Hepatocyte (in vitro differentiated cells): ENCODE measurements at regions not wholly inside any gene's neighbourhood (a gene's known extent, or its start where the extent isn't known, plus 50 kb on each side); places are given as distances from the start of the nearest gene placed in this dataset.

Experiments
- DNase-seq: peaks from one replicate; pipeline ENCODE4 v3.0.0-alpha.2; 2016; ENCODE audit warnings: low spot score
- H2AFZ ChIP-seq: fragments of 200-600 bp; sonication (generic); 2 replicates; pipeline ENCODE4 v1.6.0; 2016; ENCODE audit warnings: antibody characterized with exemption, mild to moderate bottlenecking
- H3K27ac ChIP-seq: fragments of 200-600 bp; sonication (generic); 2 replicates; pipeline ENCODE4 v1.5.1; 2016; ENCODE audit warnings: mild to moderate bottlenecking
- H3K27me3 ChIP-seq: fragments of 200-600 bp; sonication (generic); 2 replicates; pipeline ENCODE4 v1.6.1; 2016
- H3K36me3 ChIP-seq: fragments of 200-600 bp; sonication (generic); replicated peaks from 2 replicates; pipeline ENCODE4 v1.5.1; 2016; ENCODE audit warnings: low read depth; ENCODE audit not compliant: insufficient read depth
- H3K4me1 ChIP-seq: fragments of 200-600 bp; sonication (generic); 2 replicates; pipeline ENCODE4 v1.5.1; 2016; ENCODE audit warnings: mild to moderate bottlenecking, moderate library complexity; ENCODE audit not compliant: insufficient read depth
- H3K4me2 ChIP-seq: fragments of 200-600 bp; sonication (generic); 2 replicates; pipeline ENCODE4 v1.6.0; 2016
- H3K4me3 ChIP-seq: fragments of 200-600 bp; sonication (generic); 2 replicates; pipeline ENCODE4 v1.5.1; 2016; ENCODE audit warnings: mild to moderate bottlenecking
- H3K79me2 ChIP-seq: fragments of 200-600 bp; sonication (generic); 2 replicates; pipeline ENCODE4 v1.6.0; 2017; ENCODE audit warnings: mild to moderate bottlenecking
- H3K9me2 ChIP-seq: fragments of 200-600 bp; sonication (generic); replicated peaks from 2 replicates; pipeline ENCODE4 v1.6.0; 2017; ENCODE audit warnings: mild to moderate bottlenecking; ENCODE audit not compliant: insufficient read depth
- H3K9me3 ChIP-seq: fragments of 200-600 bp; sonication (generic); 2 replicates; pipeline ENCODE4 v1.5.1; 2016; ENCODE audit warnings: low read depth, mild to moderate bottlenecking
- H4K20me1 ChIP-seq: fragments of 200-600 bp; sonication (generic); 2 replicates; pipeline ENCODE4 v1.6.0; 2016; ENCODE audit warnings: mild to moderate bottlenecking; ENCODE audit not compliant: insufficient read depth, poor library complexity, severe bottlenecking
- CTCF ChIP-seq: fragments of 200-600 bp; sonication (generic); IDR thresholded peaks from 2 replicates; pipeline ENCODE4 v1.5.1; 2016; ENCODE audit warnings: antibody characterized with exemption, mild to moderate bottlenecking; ENCODE audit not compliant: poor library complexity
- EZH2 ChIP-seq: fragments of 200-600 bp; sonication (generic); IDR thresholded peaks from 2 replicates; pipeline ENCODE4 v1.6.1; 2016; ENCODE audit warnings: antibody characterized with exemption, mild to moderate bottlenecking, borderline replicate concordance
- EZH2phosphoT487 ChIP-seq: fragments of 200-600 bp; sonication (generic); IDR thresholded peaks from one replicate; pipeline ENCODE4 v1.6.1; 2018; ENCODE audit warnings: antibody characterized with exemption, mild to moderate bottlenecking, low read depth, moderate library complexity; ENCODE audit not compliant: unreplicated experiment, severe bottlenecking
- WGBS: methylation state at CpG from one replicate; pipeline ENCODE4 v1.1.6; 2016; ENCODE audit warnings: low lambda C conversion rate; ENCODE audit errors: missing lambda C conversion rate; 5-methylcytosine and 5-hydroxymethylcytosine counted together

DNA sequence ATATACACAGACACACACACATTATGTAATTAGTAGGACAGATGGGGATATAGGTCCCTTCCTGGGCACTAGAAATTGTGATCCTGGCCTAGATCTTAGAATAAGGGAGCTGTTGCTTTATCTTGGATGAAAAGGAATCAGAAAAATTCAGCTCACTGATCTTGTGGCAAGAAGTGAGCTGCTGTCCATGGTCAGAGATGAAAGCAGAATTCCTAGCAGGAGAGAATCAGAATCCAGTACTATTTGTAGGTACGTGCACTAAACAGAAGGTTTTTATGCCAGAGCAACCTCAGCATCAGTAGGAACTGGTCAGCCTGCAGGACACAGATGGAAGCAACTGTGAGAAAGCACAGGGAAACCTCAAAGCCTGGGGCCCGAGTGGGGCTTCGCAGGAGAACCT, 549.2 kb upstream of the POM121L12 start:
- no peaks in the 10 kb centered on the region for H3K79me2 ChIP-seq
- DNase-seq: no peak
- no peaks in the 10 kb centered on the region for H3K9me3 ChIP-seq
- TF ChIP-seq CTCF (no peak), EZH2 (no peak), EZH2phosphoT487 (no peak)
- 62% methylated on average over 3 of the region's 3 CpGs for WGBS
- no peak overlapping the region for H3K27ac ChIP-seq
- no peaks in the 10 kb centered on the region for H3K36me3 ChIP-seq
- no peaks in the 10 kb centered on the region for H3K4me1 ChIP-seq
- H4K20me1 ChIP-seq: no peaks in the 10 kb centered on the region
- no peak overlapping the region for H2AFZ ChIP-seq
- no peaks in the 10 kb centered on the region for H3K9me2 ChIP-seq
- H3K4me3 ChIP-seq: no peak overlapping the region
- no peak overlapping the region for H3K4me2 ChIP-seq
- no peaks in the 10 kb centered on the region for H3K27me3 ChIP-seq

GRCh38 chr7:52482076-52482475, 553.4 kb upstream of the POM121L12 start:
- Histone ChIP-seq H3K27ac (no peak overlapping the region), H3K27me3 (no peaks in the 10 kb centered on the region), H3K79me2 (no peaks in the 10 kb centered on the region), H3K4me2 (no peak overlapping the region), H3K4me3 (no peak overlapping the region), H3K9me3 (no peaks in the 10 kb centered on the region), H2AFZ (no peak overlapping the region), H3K4me1 (no peaks in the 10 kb centered on the region), H3K36me3 (no peaks in the 10 kb centered on the region), H4K20me1 (no peaks in the 10 kb centered on the region), H3K9me2 (no peaks in the 10 kb centered on the region)
- WGBS: 65% methylated on average over 2 of the region's 2 CpGs
- no peak for DNase-seq
- TF ChIP-seq CTCF: no peak
- no peak for TF ChIP-seq EZH2phosphoT487
- no peak for TF ChIP-seq EZH2

DNA sequence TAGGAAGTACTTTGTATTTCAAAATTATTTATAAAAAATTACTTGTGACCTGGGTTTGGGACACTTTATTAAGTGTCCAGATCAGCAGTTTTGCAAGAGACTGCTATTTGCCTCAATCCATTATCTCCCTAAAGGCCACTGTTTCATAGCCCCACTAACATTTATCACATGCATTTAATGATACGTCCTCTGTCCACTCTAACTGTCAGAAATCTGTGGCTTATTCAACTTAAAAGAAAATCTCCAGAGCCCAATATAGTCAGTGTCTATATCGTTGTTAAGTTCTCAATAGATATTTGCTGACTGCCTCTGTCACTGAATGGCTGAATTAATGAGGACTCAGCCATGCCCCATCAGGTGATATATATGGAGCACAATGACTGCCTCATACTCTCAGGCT, 553.9 kb upstream of the POM121L12 start:
- Histone ChIP-seq H3K27ac (no peak overlapping the region), H3K4me3 (no peak overlapping the region), H3K27me3 (no peaks in the 10 kb centered on the region), H3K4me2 (no peak overlapping the region), H2AFZ (no peak overlapping the region), H3K36me3 (no peaks in the 10 kb centered on the region), H3K9me3 (no peaks in the 10 kb centered on the region), H4K20me1 (no peaks in the 10 kb centered on the region), H3K4me1 (no peaks in the 10 kb centered on the region), H3K79me2 (no peaks in the 10 kb centered on the region), H3K9me2 (no peaks in the 10 kb centered on the region)
- 56% methylated on average over 2 of the region's 2 CpGs for WGBS
- no peak for TF ChIP-seq EZH2
- no peak for TF ChIP-seq EZH2phosphoT487
- TF ChIP-seq CTCF: no peak
- DNase-seq: no peak

DNA sequence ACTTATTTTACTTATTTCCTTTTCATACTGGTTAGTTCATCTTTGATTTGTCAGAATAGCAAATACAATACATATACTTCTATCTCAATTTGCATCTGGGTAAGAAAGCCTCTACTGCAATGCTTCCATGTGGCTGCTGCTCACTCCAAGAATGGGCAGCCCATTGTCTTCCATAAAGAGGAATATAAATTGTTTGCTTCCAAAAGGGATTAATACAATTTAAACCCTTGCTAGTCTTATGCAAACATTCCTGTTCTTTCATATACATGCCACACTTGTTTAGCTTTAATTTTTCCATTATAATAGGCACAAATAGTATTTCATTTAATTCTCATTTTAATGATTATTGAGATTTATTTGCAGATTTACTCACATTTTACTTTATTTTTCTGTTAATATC, 555.4 kb upstream of the POM121L12 start:
- H3K27me3 ChIP-seq: no peaks in the 10 kb centered on the region
- H2AFZ ChIP-seq: no peak overlapping the region
- H3K27ac ChIP-seq: no peak overlapping the region
- H3K36me3 ChIP-seq: no peaks in the 10 kb centered on the region
- DNase-seq: no peak
- no peaks in the 10 kb centered on the region for H3K4me1 ChIP-seq
- no peaks in the 10 kb centered on the region for H3K9me2 ChIP-seq
- no peaks in the 10 kb centered on the region for H3K9me3 ChIP-seq
- TF ChIP-seq EZH2 (no peak), CTCF (no peak)
- no peak overlapping the region for H3K4me2 ChIP-seq
- H4K20me1 ChIP-seq: no peaks in the 10 kb centered on the region
- H3K79me2 ChIP-seq: no peaks in the 10 kb centered on the region
- H3K4me3 ChIP-seq: no peak overlapping the region
